ENCODE measurements at regions not wholly inside any gene's neighbourhood (a gene's known extent, or its start where the extent isn't known, plus 50 kb on each side); places are given as distances from the start of the nearest gene placed in this dataset.
"Not testable (repeated sequence)": the region's sequence is repeated elsewhere in the genome, so short reads cannot be mapped to it uniquely, and the experiment has no call there.

DNA sequence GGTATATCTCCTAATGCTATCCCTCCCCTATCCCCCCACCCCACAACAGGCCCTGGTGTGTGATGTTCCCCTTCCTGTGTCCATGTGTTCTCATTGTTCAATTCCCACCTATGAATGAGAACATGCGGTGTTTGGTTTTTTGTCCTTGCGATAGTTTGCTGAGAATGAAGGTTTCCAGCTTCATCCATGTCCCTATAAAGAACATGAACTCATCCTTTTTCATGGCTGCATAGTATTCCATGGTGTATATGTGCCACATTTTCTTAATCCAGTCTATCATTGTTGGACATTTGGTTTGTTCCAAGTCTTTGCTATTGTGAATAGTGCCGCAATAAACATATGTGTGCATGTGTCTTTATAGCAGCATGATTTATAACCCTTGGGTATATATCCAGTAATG is 77.7 kb upstream of the CXCL13 start:
- not testable (repeated sequence) for DNase-seq

DNA sequence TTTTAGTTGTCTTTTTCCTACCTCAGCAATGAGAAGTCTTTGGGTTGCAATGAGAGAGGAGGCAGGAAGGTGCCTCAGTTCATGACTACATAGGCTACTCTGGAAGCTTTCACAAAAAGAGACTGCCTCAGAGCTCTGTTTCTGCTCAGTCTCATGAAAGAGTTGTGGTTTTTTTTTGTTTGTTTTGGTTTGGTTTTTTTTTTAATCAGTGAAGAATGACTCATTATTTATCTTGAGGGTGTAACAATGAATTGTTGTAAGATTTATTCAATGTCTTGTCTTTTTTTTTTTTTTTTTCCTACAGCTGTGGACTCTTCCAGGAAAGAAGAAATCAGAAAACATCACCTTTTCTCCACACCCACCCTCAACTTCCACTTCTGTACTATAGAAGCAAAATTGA is 67.5 kb upstream of the CXCL13 start:
- DNase-seq = peak; percentile 14

DNA sequence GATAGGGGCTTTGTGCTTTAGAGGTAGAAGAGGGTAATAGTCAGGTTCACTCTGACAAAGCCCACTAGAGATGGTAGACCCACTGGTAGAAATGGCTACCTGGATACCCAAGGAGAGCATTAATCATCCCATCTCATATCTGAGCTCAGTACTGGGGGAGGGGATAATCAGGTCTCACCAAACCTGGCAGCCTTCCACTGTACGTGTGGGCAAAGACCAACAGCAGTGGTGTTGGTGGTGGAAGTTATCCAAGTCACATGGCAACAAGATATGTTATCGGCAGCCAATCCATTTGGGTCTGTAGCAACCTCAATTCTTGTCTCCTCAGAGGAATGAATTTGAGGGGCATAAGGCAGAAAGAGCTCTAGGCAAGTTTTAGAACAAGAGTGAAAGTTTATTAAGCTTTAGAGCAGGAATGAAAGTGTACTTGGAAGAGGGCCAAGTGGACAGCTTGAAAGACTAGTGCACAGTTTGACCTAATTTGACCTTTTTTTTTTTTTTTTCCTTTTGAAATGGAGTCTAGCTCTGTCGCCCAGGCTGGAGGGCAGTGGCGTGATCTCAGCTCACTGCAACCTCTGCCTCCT is 67.0 kb upstream of the CXCL13 start:
- DNase-seq = no peak

All from fibroblast of skin of abdomen (primary cell).